HG03457 (cell line): ENCODE measurements at regions not wholly inside any gene's neighbourhood (a gene's known extent, or its start where the extent isn't known, plus 50 kb on each side); places are given as distances from the start of the nearest gene placed in this dataset.

Experiments used
- ATAC-seq: cut with Tn5 transposase; IDR thresholded peaks from one replicate; pipeline ENCODE4 v1.9.1; 2021; ENCODE audit warnings: moderate number of reproducible peaks; ENCODE audit not compliant: unreplicated experiment

GRCh38 chr9:19732441-19732951 is 56.3 kb downstream of the SLC24A2 start:
- no peak for ATAC-seq

DNA sequence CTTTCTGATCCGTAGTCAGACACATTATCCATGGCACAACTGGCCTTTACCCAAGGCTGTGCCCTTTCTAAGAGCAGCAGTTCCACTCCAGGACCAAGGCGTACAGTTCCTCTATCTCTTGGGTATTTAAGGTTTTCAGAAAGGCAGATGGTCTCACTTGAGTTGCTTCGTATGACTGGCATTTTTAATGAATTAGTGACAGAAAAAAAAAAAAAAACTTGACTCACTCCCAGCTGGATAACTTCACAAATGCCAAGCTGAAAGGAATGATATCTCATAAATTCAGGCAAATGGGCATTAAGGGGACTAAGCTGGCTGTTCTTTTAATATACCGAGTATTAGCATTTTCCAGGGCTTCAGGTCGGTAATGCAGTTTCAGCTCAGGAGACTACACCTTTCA is 60.7 kb downstream of the SLC24A2 start:
- ATAC-seq = no peak

GRCh38 chr9:19725970-19726369 is 62.9 kb downstream of the SLC24A2 start:
- ATAC-seq = no peak

DNA sequence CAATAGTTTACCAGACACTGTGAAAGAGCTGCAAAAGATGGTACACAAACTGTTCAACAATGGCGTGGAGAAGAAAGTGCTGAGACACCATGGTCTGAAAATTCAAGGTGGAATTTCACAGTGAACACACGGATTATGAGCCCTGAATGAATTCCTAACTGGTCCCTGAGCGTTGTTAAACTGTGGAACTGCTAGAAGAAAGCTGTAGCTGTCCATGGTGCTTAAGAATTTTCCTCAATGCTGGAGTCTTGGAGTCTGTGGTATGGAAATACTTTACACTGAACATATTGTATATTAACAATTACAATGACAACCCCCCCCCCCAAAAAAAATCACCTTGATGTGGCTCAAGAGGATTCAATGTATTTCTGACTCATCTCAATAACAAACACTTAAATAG is 68.5 kb downstream of the SLC24A2 start:
- no peak for ATAC-seq

GRCh38 chr9:19703702-19704101 is 85.1 kb downstream of the SLC24A2 start:
- no peak for ATAC-seq

- no peak for ATAC-seq
Observed at GRCh38 chr9:19701991-19702390, 86.8 kb downstream of the SLC24A2 start.

DNA sequence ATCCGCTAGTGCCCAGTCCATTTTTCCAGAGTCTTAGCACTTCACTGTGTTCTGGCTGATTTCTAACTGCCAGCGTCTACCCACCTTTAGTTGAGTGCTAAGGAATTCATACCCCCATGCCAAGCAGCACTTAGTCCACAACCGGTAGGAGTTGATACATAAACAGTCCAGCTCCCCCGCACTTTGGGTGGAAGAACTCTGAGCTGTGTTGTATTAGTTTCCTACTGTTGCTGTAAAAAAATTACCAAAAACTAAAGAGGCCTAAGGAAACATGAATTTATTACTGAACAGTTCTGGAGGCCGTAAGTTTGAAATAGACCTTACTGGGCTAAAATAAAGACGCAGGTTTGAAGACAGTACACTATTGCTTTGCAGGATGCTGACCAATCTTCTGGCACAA is 87.6 kb downstream of the SLC24A2 start:
- no peak for ATAC-seq

DNA sequence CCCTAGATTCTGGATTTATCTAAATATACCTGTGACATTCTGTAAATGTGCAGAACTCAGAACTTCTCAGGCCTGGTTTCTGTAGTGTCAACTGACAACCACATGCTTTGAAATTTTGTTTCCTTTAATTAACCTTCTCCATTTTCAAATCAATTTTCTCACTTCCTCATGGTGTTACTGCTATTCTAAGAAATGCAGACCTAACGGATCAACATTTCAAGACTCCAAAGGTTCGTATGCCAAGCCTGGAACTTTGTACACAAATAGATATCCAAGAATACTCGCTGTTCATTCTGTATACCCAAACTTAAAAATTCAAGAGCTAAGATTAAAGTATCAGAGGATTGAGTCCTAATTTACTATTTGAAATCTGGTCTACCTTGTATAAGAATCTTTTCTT is 88.1 kb downstream of the SLC24A2 start:
- ATAC-seq = no peak

DNA sequence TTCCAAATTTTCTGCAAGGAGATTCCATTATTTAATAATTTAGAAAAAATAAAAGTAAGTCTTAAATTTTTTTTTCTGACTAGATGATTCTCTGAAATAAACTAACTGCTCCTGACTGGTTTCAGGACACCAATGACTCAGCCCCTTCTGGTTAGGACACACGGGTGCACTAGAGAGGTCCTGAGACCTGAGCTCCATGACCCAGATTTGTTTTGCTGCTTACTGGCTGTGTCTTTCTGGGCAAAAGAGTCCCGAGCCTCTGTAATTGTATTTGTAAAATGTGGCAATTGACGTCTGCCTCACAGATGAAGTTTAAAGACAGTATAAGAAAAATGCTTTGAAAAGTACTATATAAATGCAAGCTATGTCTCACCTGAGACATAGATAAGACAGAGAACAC is 89.1 kb downstream of the SLC24A2 start:
- ATAC-seq = no peak

DNA sequence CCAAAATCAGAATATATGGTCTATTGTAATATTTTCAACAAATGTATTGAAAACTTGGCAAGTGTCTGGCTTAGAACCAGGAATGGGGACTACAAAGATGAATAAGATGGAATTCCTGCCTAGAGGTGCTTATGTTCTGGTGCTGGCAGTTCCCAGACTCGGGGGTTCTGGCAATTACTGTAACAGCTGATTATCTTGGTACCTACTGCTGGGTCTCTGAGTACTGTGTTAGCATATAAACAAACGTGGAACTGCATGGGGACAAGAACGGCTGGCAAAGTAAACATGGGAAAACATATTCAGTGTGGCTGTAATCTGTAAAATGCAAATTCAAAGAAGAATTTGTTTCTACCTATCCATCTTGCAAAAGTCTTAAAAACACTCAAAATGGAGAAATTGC is 89.9 kb downstream of the SLC24A2 start:
- no peak for ATAC-seq

- no peak for ATAC-seq
Observed at GRCh38 chr9:19694601-19695000, 94.2 kb downstream of the SLC24A2 start.

- ATAC-seq = no peak
Observed at GRCh38 chr9:19690128-19690527, 98.7 kb downstream of the SLC24A2 start.

GRCh38 chr9:19689328-19690101 is 99.3 kb downstream of the SLC24A2 start:
- ATAC-seq = no peak

DNA sequence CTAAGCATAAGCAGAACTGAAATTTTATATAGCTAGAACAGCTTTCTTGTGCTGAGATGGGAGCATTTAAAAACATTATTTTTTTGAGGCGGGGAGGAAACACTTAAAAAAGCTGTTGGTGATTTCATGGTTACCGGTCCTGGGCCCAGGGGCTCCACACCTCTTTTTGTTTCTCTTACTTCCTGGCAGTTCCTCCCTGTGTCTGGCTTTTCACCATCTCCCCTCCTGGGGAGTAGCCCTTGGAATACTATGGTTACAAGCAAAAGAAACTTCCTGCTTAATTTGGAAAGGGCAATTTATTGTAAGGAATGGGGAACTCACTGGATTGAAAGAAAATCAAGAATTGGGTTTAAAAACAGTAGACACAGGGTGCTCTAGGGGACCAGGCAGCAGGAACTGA is 105.1 kb downstream of the SLC24A2 start:
- no peak for ATAC-seq

- ATAC-seq = no peak
Observed at GRCh38 chr9:19682397-19682796, 106.4 kb downstream of the SLC24A2 start.

- ATAC-seq = no peak
Observed at GRCh38 chr9:19681846-19682245, 107.0 kb downstream of the SLC24A2 start.

- no peak for ATAC-seq
Observed at GRCh38 chr9:19677924-19678323, 110.9 kb downstream of the SLC24A2 start.

DNA sequence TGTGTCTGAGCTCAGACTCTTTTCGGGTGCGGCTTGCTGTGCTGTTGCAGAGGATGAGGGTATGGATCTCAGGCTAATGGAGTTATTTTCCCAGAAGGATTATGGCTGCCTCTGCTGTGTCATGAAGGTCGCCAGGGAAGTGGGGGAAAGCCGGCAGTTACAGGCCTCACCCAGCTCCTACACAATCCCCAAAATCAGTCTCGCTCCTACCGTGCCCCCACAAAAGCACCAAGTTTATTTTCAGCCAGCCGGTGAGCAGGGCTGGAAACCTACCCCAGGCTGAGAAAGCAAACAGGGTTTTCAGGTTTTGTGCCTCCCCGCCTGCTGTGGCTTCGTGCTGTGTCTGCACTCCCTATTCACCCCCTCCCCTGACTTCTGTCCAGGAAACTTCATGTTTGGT is 113.3 kb downstream of the SLC24A2 start:
- no peak for ATAC-seq

GRCh38 chr9:19666575-19666974 is 122.3 kb downstream of the SLC24A2 start:
- no peak for ATAC-seq

DNA sequence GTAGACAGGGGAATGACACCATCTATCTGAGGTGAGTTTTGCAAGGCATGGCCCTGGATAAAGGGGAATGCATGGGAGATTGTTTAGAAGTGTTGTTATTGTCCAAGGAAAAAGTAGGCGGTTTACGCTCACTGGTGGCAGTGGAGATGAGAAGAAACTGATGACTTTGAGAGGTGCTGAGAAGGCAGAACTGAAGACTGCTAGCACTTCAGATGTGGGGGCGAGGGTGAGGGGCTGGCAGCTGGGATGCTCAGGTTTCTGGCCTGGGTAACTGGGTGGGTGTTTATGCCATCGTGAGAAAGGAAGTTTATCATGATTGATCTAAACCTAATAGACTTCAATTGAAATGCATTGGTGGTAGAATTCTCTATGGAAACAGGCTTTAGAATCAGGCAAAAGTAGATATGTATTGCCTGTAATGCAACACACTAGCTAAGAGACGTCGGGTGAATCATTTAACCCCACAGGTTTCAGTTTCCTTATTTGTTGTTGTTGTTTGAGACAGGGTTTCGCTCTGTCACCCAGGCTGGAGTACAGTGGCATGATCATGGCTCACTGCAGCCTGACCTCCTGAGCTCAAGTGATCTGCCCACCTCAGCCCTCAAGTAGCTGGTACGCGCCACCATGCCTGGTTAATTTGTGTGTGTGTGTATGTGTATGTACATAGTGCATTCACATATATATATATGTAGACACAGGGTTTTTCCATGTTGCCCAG is 123.5 kb downstream of the SLC24A2 start:
- peak; percentile 99 for ATAC-seq

DNA sequence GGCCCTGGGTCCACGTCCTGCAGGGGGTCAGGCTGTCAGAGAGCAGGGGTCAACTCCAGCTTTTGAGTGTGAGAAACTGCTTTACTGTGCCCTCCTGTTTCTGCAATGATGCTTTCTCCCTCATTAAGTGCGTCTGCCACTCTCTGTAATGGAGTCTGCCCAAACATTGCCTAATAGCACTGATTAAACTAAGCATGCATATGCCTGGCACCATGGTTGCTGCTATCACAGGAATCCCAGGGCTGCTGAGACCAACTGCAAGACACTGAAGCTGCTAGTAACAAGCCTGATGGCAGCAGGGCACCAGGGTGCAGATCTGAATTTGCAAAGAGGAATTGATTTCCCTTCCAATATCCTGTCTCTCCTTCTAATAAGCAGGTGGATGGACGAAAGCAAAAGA is 125.3 kb downstream of the SLC24A2 start:
- no peak for ATAC-seq

DNA sequence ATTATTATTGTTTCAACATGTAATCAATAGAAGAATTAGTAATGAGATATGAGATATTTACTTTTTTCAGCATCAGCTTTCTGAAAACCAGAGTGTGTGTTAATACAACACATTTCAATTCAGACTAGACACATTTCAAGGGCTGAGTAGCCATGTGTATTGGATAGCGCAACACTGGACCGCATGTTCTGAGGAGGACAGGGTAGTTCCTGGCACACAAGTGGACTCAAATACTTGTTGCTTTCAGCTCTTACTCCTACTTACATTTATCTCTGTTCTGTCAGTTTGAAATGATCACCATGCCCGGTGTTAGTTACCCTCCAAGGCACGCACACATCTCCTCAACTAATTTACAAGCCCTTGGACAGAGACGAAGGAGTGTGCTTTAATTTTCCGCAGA is 126.6 kb downstream of the SLC24A2 start:
- no peak for ATAC-seq
